Psoas muscle (tissue), 7 donors: ENCODE measurements at regions not wholly inside any gene's neighbourhood (a gene's known extent, or its start where the extent isn't known, plus 50 kb on each side); places are given as distances from the start of the nearest gene placed in this dataset.

Experiments
- ATAC-seq, 4 donors: fragments of 200-7000 bp; cut with Tn5 transposase; one replicate each; pipeline ENCODE4 v1.9.1; 2020; ENCODE audit warnings: moderate library complexity in 3 of 4, mild to moderate bottlenecking in 2 of 4
- DNase-seq, 2 donors: peaks; one replicate each; pipeline ENCODE4 v3.0.0-alpha.2; 2020
- H3K27ac ChIP-seq: fragments of 200-600 bp; one replicate; pipeline ENCODE4 v1.8.0; 2022
- H3K27me3 ChIP-seq, 3 donors: fragments of 200-600 bp in 1 of 3; one replicate each; pipeline versions ENCODE4 v1.6.1 to v1.8.0; 2013 to 2022; ENCODE audit warnings: low read length in 2 of 3, mild to moderate bottlenecking in 2 of 3, moderate library complexity in 1 of 3; ENCODE audit not compliant: insufficient read depth in 3 of 3
- H3K36me3 ChIP-seq, 2 donors: fragments of 200-600 bp in 1 of 2; one replicate each; pipeline versions ENCODE4 v1.6.1 to v1.8.0; 2013 to 2022; ENCODE audit warnings: low read depth in 1 of 2, mild to moderate bottlenecking in 1 of 2, moderate library complexity in 1 of 2; ENCODE audit not compliant: insufficient read depth in 1 of 2
- H3K4me1 ChIP-seq: fragments of 200-600 bp; one replicate; pipeline ENCODE4 v1.8.0; 2022
- H3K4me3 ChIP-seq: fragments of 200-600 bp; one replicate; pipeline ENCODE4 v1.8.0; 2022; ENCODE audit warnings: mild to moderate bottlenecking
- H3K9me3 ChIP-seq: fragments of 200-600 bp; one replicate; pipeline ENCODE4 v1.8.0; 2022
- WGBS, 3 donors: extraction: QIAGEN DNeasy Blood & Tissue Kit; methylation state at CpG; one replicate each; pipeline versions ENCODE4 v1.1.6 to v1.1.7; 2013; 5-methylcytosine and 5-hydroxymethylcytosine counted together
- intact Hi-C, 2 donors: fragments of 100-400 bp; cut with DNase I; formaldehyde crosslinking; loops; one replicate each; pipeline versions ENCODE4 v1.11.0 to v1.14.2; 2022
- TF ChIP-seq, protein P1 (sequence below): fragments of 200-600 bp; IDR thresholded peaks from one replicate; pipeline ENCODE4 v1.8.0; 2022; ENCODE audit warnings: antibody characterized with exemption
- donor health status: healthy with polysubstance abuse.
- donor health status: DM: no; HTN: no; CAD: no; lungs with moderate emphysema.
- donor health status: Bipolar disorder and iron deficiency.
- donor health status: healthy.
- donor health status: DM: yes; HTN: yes; CAD: no.
- donor health status: DM: no; HTN: no; CAD: no.
- donor health status: DM: yes; HTN: yes; CAD: no.

GRCh38 chr2:14536976-14537375, 95.5 kb upstream of the LRATD1 start:
- no peak overlapping the region for H3K4me3 ChIP-seq
- H3K27ac ChIP-seq: no peak overlapping the region
- ATAC-seq (no peak), DNase-seq (no peak)
- intact Hi-C loops: no loop called here
- no peaks in the 10 kb centered on the region for H3K4me1 ChIP-seq
- 80 to 87% (median 87%) methylated on average over 4 of the region's 4 CpGs for WGBS, 3 donors
- no peaks in the 10 kb centered on the region for H3K9me3 ChIP-seq
- H3K27me3 ChIP-seq: no peaks in the 10 kb centered on the region
- TF ChIP-seq, protein P1, sequence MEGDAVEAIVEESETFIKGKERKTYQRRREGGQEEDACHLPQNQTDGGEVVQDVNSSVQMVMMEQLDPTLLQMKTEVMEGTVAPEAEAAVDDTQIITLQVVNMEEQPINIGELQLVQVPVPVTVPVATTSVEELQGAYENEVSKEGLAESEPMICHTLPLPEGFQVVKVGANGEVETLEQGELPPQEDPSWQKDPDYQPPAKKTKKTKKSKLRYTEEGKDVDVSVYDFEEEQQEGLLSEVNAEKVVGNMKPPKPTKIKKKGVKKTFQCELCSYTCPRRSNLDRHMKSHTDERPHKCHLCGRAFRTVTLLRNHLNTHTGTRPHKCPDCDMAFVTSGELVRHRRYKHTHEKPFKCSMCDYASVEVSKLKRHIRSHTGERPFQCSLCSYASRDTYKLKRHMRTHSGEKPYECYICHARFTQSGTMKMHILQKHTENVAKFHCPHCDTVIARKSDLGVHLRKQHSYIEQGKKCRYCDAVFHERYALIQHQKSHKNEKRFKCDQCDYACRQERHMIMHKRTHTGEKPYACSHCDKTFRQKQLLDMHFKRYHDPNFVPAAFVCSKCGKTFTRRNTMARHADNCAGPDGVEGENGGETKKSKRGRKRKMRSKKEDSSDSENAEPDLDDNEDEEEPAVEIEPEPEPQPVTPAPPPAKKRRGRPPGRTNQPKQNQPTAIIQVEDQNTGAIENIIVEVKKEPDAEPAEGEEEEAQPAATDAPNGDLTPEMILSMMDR: no peak
- no peaks in the 10 kb centered on the region for H3K36me3 ChIP-seq

GRCh38 chr2:14540015-14540414, 92.5 kb upstream of the LRATD1 start:
- 85 to 95% (median 87%) methylated on average over 1 of the region's 1 CpG for WGBS, 3 donors
- no peak overlapping the region for H3K27ac ChIP-seq
- no peaks in the 10 kb centered on the region for H3K4me1 ChIP-seq
- H3K4me3 ChIP-seq: no peak overlapping the region
- DNase-seq (no peak), ATAC-seq (no peak)
- no peaks in the 10 kb centered on the region for H3K36me3 ChIP-seq
- H3K9me3 ChIP-seq: no peaks in the 10 kb centered on the region
- H3K27me3 ChIP-seq: no peaks in the 10 kb centered on the region
- intact Hi-C loops: no loop called here
- TF ChIP-seq, protein P1: no peak

DNA sequence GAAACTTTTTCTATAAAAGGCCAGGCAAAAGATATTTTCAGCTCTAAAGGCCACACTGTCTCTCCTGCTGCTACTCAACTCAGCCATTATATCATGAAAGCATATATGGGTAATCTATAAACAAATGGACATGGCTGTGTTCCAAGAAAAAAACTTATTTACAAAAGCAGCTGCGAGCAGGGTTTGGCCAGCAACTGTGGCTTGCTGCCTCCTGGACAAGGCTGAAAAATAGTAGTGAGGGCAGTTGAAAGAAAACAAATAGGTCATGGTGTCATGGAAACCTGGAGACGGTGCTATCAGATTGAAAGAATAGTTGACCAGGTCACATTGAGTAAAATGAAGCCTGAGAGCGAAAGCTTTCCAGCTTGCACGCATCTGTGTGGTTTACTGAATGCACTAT, 89.2 kb upstream of the LRATD1 start:
- Histone ChIP-seq H3K9me3 (no peaks in the 10 kb centered on the region), H3K4me3 (no peak overlapping the region), H3K4me1 (no peaks in the 10 kb centered on the region), H3K36me3 (no peaks in the 10 kb centered on the region), H3K27me3 (no peaks in the 10 kb centered on the region), H3K27ac (no peak overlapping the region)
- 27 to 39% (median 34%) methylated on average over 4 of the region's 4 CpGs for WGBS, 3 donors
- TF ChIP-seq, protein P1: no peak
- ATAC-seq (no peak), DNase-seq (no peak)
- intact Hi-C loops: no loop called here

GRCh38 chr2:14544247-14544646, 88.3 kb upstream of the LRATD1 start:
- H3K4me1 ChIP-seq: no peaks in the 10 kb centered on the region
- intact Hi-C loops: no loop called here
- H3K27me3 ChIP-seq: no peaks in the 10 kb centered on the region
- no peak overlapping the region for H3K4me3 ChIP-seq
- no peak overlapping the region for H3K27ac ChIP-seq
- H3K36me3 ChIP-seq: no peaks in the 10 kb centered on the region
- WGBS, 3 donors: 60 to 76% (median 69%) methylated on average over 4 of the region's 4 CpGs
- DNase-seq: no peak
- TF ChIP-seq, protein P1: no peak
- no peak for ATAC-seq
- H3K9me3 ChIP-seq: no peaks in the 10 kb centered on the region

- Histone ChIP-seq H3K9me3 (no peaks in the 10 kb centered on the region), H3K27me3 (no peaks in the 10 kb centered on the region), H3K4me3 (no peak overlapping the region), H3K36me3 (no peaks in the 10 kb centered on the region), H3K4me1 (no peaks in the 10 kb centered on the region), H3K27ac (no peak overlapping the region)
- TF ChIP-seq, protein P1: no peak
- intact Hi-C loops: no loop called here
- DNase-seq (no peak), ATAC-seq (no peak)
- WGBS, 3 donors: 93 to 100% (median 95%) methylated on average over 1 of the region's 1 CpG
These were observed 84.7 kb upstream of the LRATD1 start for GRCh38 chr2:14547830-14548229.
